Progenitor cell of endocrine pancreas (in vitro differentiated cells): ENCODE measurements at regions not wholly inside any gene's neighbourhood (a gene's known extent, or its start where the extent isn't known, plus 50 kb on each side); places are given as distances from the start of the nearest gene placed in this dataset.

Experiments used
- DNase-seq: peaks from one replicate; pipeline ENCODE4 v3.0.0; 2021; ENCODE audit warnings: low spot score; ENCODE audit not compliant: unreplicated experiment
- H3K27ac Mint-ChIP-seq: 2 replicates; pipeline ENCODE4 v1.8.0; 2021; ENCODE audit warnings: mild to moderate bottlenecking, moderate library complexity, mixed read lengths
- H3K27me3 Mint-ChIP-seq: 2 replicates; pipeline ENCODE4 v1.8.0; 2021; ENCODE audit warnings: mixed read lengths
- H3K36me3 Mint-ChIP-seq: 2 replicates; pipeline ENCODE4 v1.8.0; 2022; ENCODE audit warnings: mixed read lengths; ENCODE audit not compliant: insufficient read depth
- H3K4me1 Mint-ChIP-seq: 2 replicates; pipeline ENCODE4 v1.8.0; 2021; ENCODE audit warnings: low read depth, mixed read lengths
- H3K4me3 Mint-ChIP-seq: 2 replicates; pipeline ENCODE4 v1.8.0; 2021; ENCODE audit warnings: low read depth, mild to moderate bottlenecking, moderate library complexity, mixed read lengths
- H3K9me3 Mint-ChIP-seq: 2 replicates; pipeline ENCODE4 v1.8.0; 2021; ENCODE audit warnings: low read depth, mixed read lengths
- CTCF ChIP-seq: fragments of 200-600 bp; sonication (generic); IDR thresholded peaks from one replicate; pipeline ENCODE4 v1.5.0; 2021; ENCODE audit warnings: antibody characterized with exemption, mild to moderate bottlenecking; ENCODE audit not compliant: unreplicated experiment

- Mint-ChIP-seq H3K27ac (no peak overlapping the region), H3K9me3 (no peaks in the 10 kb centered on the region), H3K27me3 (peaks cover 77% of the 10 kb centered on the region), H3K4me3 (no peak overlapping the region), H3K4me1 (no peaks in the 10 kb centered on the region), H3K36me3 (no peaks in the 10 kb centered on the region)
- no peak for DNase-seq
- no peak for TF ChIP-seq CTCF
Observed at GRCh38 chr10:78176320-78177317, 143.0 kb downstream of the RPS24 start.

GRCh38 chr10:78177491-78178185 lies 144.0 kb downstream of the RPS24 start:
- Mint-ChIP-seq H3K4me1 (no peaks in the 10 kb centered on the region), H3K36me3 (no peaks in the 10 kb centered on the region), H3K27me3 (peaks cover 67% of the 10 kb centered on the region), H3K9me3 (no peaks in the 10 kb centered on the region), H3K4me3 (no peak overlapping the region), H3K27ac (no peak overlapping the region)
- no peak for DNase-seq
- no peak for TF ChIP-seq CTCF

- no peaks in the 10 kb centered on the region for H3K9me3 Mint-ChIP-seq
- no peaks in the 10 kb centered on the region for H3K4me1 Mint-ChIP-seq
- H3K4me3 Mint-ChIP-seq = no peak overlapping the region
- peaks cover 66% of the 10 kb centered on the region for H3K27me3 Mint-ChIP-seq
- H3K36me3 Mint-ChIP-seq = no peaks in the 10 kb centered on the region
- no peak for TF ChIP-seq CTCF
- no peak overlapping the region for H3K27ac Mint-ChIP-seq
- no peak for DNase-seq
Observed at GRCh38 chr10:78178397-78178796, 144.7 kb downstream of the RPS24 start.

GRCh38 chr10:78178940-78179339 lies 145.3 kb downstream of the RPS24 start:
- Mint-ChIP-seq H3K36me3 (no peaks in the 10 kb centered on the region), H3K9me3 (no peaks in the 10 kb centered on the region), H3K4me3 (no peak overlapping the region), H3K27ac (no peak overlapping the region), H3K27me3 (peaks cover 63% of the 10 kb centered on the region), H3K4me1 (no peaks in the 10 kb centered on the region)
- TF ChIP-seq CTCF = no peak
- no peak for DNase-seq

GRCh38 chr10:78179886-78180705 lies 146.4 kb downstream of the RPS24 start:
- H3K9me3 Mint-ChIP-seq = no peaks in the 10 kb centered on the region
- DNase-seq = no peak
- no peak overlapping the region for H3K27ac Mint-ChIP-seq
- TF ChIP-seq CTCF = no peak
- no peaks in the 10 kb centered on the region for H3K4me1 Mint-ChIP-seq
- peaks cover 55% of the 10 kb centered on the region for H3K27me3 Mint-ChIP-seq
- no peak overlapping the region for H3K4me3 Mint-ChIP-seq
- H3K36me3 Mint-ChIP-seq = no peaks in the 10 kb centered on the region
